ENCODE measurements at regions not wholly inside any gene's neighbourhood (a gene's known extent, or its start where the extent isn't known, plus 50 kb on each side); places are given as distances from the start of the nearest gene placed in this dataset.
"Not testable (repeated sequence)": the region's sequence is repeated elsewhere in the genome, so short reads cannot be mapped to it uniquely, and the experiment has no call there.

DNA sequence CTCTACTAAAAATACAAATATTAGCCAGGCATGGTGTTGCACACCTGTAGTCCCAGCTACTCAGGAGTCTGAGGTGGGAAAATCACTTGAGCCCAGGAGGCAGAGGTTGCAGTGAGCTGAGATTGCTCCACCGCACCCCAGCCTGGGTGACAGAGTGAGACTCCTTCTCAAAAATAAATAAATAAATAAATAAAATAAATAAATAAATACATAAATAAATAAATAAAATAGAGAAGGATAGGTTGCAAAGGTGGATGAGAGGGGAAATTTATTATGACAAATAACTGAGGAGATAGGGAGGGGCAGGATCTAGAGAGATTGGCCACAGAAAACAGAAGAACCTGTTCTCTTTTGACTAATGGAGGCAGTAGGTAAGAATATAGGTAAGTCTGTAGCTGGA lies 601.6 kb downstream of the LRRC70 start:
- DNase-seq = not testable (repeated sequence)

DNA sequence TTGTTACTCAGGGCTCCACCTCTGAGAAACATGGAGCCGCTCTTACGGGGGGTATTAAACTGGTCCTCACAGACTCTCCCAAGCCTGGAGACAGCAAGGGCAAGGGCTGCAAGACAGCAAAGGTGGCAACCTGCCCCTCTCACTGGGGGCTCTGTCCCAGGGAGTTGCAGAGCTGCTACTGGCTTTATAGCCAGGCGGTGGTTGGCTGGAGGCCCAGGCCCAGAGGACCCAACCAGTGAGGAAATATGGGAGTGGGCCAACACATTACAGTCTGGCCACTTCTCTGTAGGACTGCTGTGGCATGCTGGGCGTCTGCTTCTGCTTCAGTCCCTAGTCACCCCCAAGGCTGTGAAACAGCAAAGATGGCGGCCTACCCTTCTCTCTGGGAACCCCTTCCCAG lies 597.2 kb downstream of the LRRC70 start:
- DNase-seq = no peak

DNA sequence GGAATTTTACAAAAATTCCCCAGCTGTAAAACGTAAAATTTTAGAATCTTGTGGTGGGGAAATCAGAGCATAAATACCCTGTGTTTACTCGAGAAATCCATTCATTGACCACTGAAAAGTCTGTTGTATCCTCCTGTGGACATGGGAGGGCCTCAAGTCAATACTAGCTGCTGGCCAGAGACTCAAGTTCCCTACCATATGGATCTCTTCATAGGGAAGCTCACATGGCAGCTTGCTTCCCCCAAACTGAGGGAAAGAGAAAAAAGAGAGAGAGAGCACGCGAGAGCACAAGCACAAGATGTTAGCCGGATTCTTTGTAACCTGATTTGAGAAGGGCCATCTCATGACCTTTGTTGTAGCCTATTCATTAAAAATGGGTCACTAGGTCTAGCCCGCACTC lies 591.9 kb downstream of the LRRC70 start:
- no peak for DNase-seq

- DNase-seq = no peak
Observed at GRCh38 chr5:63164838-63165535, 586.4 kb downstream of the LRRC70 start.

GRCh38 chr5:63164339-63164738 lies 585.7 kb downstream of the LRRC70 start:
- no peak for DNase-seq

- DNase-seq = no peak
Observed at GRCh38 chr5:63155310-63155631, 576.7 kb downstream of the LRRC70 start.

- DNase-seq = no peak
Observed at GRCh38 chr5:63154476-63155309, 576.1 kb downstream of the LRRC70 start.

GRCh38 chr5:63152871-63153270 lies 574.3 kb downstream of the LRRC70 start:
- no peak for DNase-seq

DNA sequence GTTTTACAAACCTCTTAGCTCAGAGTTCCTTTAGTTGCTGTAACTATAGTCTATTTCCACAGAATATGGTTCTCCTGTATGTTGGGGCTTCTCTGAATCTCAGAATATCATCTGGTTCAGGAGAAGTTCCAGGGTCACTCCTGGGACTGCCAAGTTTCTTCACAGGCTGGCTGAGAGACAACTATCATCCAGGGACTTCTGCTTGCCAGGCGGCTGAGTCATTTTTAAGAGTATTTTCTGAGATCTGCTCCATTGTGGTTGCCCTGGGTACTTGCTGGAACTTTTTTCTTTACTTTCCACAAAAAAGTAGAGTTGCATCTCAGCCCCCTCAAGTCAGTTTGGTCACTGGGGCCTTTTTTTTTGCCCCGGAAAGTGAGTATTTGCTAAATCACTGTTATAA lies 566.5 kb downstream of the LRRC70 start:
- DNase-seq = no peak

DNA sequence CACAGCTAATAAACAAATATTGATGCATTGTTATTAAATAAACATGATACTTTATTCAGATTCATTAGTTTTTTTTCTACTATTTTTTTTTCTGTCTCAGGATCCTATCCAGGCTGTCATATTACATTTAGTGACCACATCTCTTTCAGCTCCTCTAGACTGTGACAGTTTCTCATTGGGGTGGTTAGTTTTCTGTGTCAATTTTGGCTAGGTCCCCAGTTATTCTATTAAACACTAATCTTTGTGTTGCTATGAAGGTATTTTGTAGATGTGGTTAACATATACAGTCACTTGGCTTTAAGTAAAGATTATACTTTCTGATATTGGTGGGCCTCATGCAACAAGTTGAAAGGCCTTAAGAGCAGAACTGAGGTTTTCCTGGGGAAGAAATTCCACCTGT lies 563.0 kb downstream of the LRRC70 start:
- DNase-seq = no peak

DNA sequence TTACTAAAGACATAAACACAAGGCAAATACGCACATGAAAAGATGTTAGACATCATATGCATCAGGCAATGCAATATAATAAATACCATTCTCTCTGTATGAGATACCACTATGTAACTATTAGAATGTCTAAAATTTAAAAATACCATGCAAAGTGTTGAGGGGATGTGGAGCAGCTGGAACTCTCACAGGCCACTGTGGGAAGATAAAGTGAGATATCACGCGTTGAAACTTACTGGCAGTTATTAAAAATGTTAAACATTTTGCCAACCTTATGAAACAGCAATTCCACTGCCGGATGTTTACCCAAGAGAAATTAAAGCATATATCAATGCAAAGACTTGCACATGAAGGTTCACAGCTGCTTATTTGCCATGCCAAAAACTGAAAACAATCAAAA lies 556.7 kb downstream of the LRRC70 start:
- DNase-seq = no peak

- DNase-seq = no peak
Observed at GRCh38 chr5:63131626-63132285, 553.1 kb downstream of the LRRC70 start.

GRCh38 chr5:63128761-63129160 lies 550.1 kb downstream of the LRRC70 start:
- DNase-seq = no peak

DNA sequence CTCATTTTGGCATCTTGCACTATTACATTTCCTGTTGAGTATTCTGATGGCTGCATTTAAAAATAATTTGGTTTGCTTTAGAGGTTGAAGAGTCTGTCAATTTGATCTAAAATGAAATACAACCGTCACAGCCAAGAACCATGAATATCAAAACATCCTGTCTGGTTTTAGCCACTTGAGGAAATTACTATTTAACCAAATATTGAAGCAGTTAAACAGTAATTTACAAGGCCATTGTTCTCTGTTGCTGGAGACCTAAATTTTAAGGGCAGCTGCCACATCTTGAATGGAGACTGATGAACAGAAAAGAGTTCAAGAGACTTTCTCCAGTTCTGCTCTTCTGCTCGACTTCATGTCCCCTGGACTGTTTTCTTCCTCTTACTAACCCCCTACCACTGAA lies 549.4 kb downstream of the LRRC70 start:
- no peak for DNase-seq

DNA sequence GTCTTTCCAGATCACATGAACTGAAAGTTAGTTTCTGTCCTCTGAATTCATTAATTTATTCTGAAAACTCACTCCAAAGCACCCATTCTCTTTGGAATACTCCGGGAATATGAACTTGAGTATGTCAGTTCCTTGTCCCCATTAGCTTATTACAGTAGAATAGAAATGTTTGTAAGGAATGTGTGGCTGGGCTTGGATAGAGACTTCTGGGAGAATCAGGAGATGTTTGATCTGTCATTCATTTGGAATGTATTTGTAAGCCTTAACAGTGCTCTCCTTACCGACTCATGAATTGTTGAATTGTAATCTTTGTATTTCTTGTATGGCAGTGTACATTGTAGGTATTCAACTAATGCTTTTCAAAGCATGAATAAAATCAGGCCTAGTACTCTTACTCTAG lies 548.4 kb downstream of the LRRC70 start:
- no peak for DNase-seq

DNA sequence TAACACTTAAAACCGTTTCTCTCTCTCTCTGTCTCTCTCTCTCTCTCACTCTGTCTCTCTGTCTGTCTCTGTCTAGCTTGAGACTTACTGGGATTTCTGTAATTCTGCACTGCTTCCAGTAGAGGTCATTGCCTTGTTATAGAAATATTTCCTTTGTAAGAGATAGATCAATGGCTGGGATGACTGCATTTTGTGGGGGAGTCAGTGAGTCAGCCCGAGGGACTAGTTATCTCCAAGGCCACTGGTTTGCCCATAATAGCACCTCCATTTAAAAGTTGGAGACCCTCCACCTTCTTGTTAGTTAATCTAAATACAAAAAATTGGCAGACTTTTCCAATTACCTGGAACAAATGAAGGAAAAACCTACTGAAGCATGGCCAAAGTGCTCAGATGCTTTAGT lies 547.2 kb downstream of the LRRC70 start:
- DNase-seq = no peak

- no peak for DNase-seq
Observed at GRCh38 chr5:63125392-63125791, 546.8 kb downstream of the LRRC70 start.

- no peak for DNase-seq
Observed at GRCh38 chr5:63124266-63124665, 545.6 kb downstream of the LRRC70 start.

GRCh38 chr5:63121471-63121870 lies 542.9 kb downstream of the LRRC70 start:
- DNase-seq = no peak

GRCh38 chr5:63118221-63118620 lies 539.6 kb downstream of the LRRC70 start:
- no peak for DNase-seq

- DNase-seq = no peak
Observed at GRCh38 chr5:63111891-63112290, 533.3 kb downstream of the LRRC70 start.

- no peak for DNase-seq
Observed at GRCh38 chr5:63101870-63102269, 523.3 kb downstream of the LRRC70 start.

DNA sequence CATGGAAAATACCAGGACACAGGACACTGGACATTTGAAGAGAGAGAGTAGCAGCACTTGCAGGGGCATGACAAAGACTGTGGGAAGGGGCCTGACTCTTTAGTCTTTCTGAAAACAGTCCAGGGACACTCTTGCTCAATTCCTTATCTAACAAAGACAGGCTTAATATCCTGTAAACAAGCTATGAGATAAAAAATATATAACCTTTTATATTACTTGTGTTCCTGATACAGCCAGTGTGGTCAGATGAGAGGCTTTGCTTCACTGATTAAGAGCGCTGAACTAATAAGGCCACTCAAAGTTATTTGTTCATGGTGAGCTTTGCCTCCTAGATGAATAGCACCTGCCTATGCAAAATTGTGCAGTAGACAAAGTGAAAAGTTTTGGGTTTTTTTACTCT lies 518.7 kb downstream of the LRRC70 start:
- no peak for DNase-seq

GRCh38 chr5:63094730-63095129 lies 516.1 kb downstream of the LRRC70 start:
- DNase-seq = no peak
